ENCODE measurements at regions not wholly inside any gene's neighbourhood (a gene's known extent, or its start where the extent isn't known, plus 50 kb on each side); places are given as distances from the start of the nearest gene placed in this dataset.
"Not testable (repeated sequence)": the region's sequence is repeated elsewhere in the genome, so short reads cannot be mapped to it uniquely, and the experiment has no call there.

- 93 to 100% methylated on average over 2 to 6 of the region's 7 CpGs for WGBS, 2 donors
- H3K27ac ChIP-seq; DNase-seq; H3K9me3 ChIP-seq; H3K4me3 ChIP-seq; H3K4me1 ChIP-seq; intact Hi-C loops (cut with DNase I; ENCODE audit: low total_unique reads); H3K27me3 ChIP-seq; H3K36me3 ChIP-seq (ENCODE audit: low read depth, missing control alignments): not testable (repeated sequence)
Observed at GRCh38 chr12:9310645-9311044, 102.5 kb upstream of the PZP start.

- H3K9me3 ChIP-seq; H3K4me3 ChIP-seq; DNase-seq; H3K36me3 ChIP-seq (ENCODE audit: low read depth, missing control alignments); H3K27me3 ChIP-seq; H3K4me1 ChIP-seq; H3K27ac ChIP-seq; intact Hi-C loops (cut with DNase I; ENCODE audit: low total_unique reads): not testable (repeated sequence)
- WGBS, 2 donors: 72 to 92% methylated on average over 8 to 11 of the region's 12 CpGs
Observed at GRCh38 chr12:9309749-9310148, 101.6 kb upstream of the PZP start.

DNA sequence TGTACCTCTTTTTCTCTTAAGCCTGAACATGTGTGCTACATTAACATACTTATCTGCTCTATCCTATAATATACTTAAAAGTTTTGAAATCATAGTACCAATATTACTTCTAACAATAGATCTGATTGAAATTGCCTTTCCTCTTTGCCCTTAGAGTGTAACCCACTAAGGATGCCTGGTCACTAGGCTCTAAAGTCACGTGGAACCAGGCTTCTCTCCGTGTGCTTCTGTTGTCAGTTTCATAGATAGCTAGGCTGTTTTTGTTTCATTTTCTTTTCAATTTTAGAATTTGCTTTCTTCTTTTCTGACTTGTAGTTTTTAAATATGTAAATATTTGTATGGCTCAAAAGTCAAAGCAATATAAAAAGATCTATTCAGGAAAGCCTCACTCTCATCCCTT is 100.5 kb upstream of the PZP start:
- 100% methylated on average over 2 of the region's 2 CpGs; no CpG with 5 or more reads in 1 of the 2 donors for WGBS, 2 donors
- H3K9me3 ChIP-seq; DNase-seq; H3K36me3 ChIP-seq (ENCODE audit: low read depth, missing control alignments); H3K27ac ChIP-seq; H3K27me3 ChIP-seq; H3K4me1 ChIP-seq; H3K4me3 ChIP-seq; intact Hi-C loops (cut with DNase I; ENCODE audit: low total_unique reads): not testable (repeated sequence)

DNA sequence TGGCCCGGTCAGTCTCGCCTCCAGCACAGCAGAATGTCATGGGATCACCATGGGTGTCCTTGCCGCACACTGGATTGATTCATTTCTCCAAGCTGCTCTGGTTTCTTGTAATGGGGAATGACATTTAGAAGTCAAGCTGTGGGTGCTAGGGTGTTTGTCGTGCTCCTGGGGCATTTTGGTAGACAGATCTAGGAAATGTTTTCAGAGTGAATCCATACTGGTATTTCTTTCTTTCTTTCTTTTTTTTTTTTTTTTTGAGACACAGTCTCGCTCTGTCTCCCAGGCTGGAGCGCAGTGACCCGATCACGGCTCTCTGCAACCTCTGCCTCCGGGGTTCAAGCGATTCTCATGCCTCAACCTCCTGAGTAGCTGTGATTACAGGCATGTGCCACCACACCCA is 100.0 kb upstream of the PZP start:
- intact Hi-C loops (cut with DNase I; ENCODE audit: low total_unique reads); H3K27ac ChIP-seq; H3K9me3 ChIP-seq; H3K4me3 ChIP-seq; H3K36me3 ChIP-seq (ENCODE audit: low read depth, missing control alignments); H3K27me3 ChIP-seq; DNase-seq; H3K4me1 ChIP-seq: not testable (repeated sequence)
- WGBS, 2 donors: 94 to 97% methylated on average over 8 to 9 of the region's 10 CpGs

DNA sequence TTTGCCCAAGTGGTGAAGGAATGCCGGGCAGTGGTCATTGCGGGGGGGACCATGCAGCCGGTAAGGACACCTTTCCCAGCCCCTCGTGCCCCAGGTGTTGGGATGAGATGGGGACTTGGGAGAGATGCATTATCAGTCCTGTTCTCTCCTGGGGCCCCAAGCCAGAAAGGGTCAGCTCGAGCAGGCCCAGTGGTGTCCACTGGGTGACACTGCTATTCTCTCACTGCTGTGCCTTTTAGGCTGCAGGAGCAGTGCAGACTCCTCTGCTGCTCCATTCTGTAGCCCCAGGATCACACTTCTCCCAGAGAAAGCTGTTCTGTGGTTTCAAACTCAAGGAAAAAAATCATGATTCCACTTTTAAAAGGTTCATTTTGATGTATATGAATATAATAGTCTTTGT is 99.1 kb upstream of the PZP start:
- WGBS, 2 donors: 93% methylated on average over 5 of the region's 5 CpGs; no CpG with 5 or more reads in 1 of the 2 donors
- H3K27me3 ChIP-seq; H3K36me3 ChIP-seq (ENCODE audit: low read depth, missing control alignments); intact Hi-C loops (cut with DNase I; ENCODE audit: low total_unique reads); H3K4me1 ChIP-seq; H3K4me3 ChIP-seq; DNase-seq; H3K9me3 ChIP-seq; H3K27ac ChIP-seq: not testable (repeated sequence)

GRCh38 chr12:9306004-9306403 is 97.8 kb upstream of the PZP start:
- H3K36me3 ChIP-seq (ENCODE audit: low read depth, missing control alignments); H3K4me3 ChIP-seq; H3K27me3 ChIP-seq; intact Hi-C loops (cut with DNase I; ENCODE audit: low total_unique reads); H3K27ac ChIP-seq; H3K9me3 ChIP-seq; DNase-seq; H3K4me1 ChIP-seq: not testable (repeated sequence)
- WGBS, 2 donors: 95% methylated on average over 7 of the region's 12 CpGs; no CpG with 5 or more reads in 1 of the 2 donors

DNA sequence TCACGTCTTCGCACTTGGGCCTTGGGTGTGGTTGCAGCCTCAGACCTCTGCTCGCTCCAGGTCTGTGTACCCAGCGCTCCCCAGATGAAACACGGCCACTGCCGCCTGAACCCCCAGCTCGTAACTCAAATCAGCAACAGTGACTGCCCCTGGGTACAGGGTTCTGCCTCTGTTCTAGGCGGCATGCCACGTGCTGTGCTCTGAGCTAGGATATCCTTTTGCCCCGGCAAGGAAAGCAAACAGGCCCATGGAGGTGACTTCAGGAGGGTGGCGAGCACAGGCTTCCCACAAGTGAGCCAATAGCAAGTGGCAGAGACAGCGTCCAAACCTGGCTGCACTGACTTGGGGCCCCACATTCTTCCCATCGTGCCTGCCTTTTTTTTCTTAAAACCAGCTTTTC is 96.3 kb upstream of the PZP start:
- H3K4me1 ChIP-seq; DNase-seq; H3K9me3 ChIP-seq; H3K27ac ChIP-seq; H3K36me3 ChIP-seq (ENCODE audit: low read depth, missing control alignments); H3K4me3 ChIP-seq; intact Hi-C loops (cut with DNase I; ENCODE audit: low total_unique reads); H3K27me3 ChIP-seq: not testable (repeated sequence)
- WGBS, 2 donors: 92 to 100% methylated on average over 5 to 13 of the region's 13 CpGs

DNA sequence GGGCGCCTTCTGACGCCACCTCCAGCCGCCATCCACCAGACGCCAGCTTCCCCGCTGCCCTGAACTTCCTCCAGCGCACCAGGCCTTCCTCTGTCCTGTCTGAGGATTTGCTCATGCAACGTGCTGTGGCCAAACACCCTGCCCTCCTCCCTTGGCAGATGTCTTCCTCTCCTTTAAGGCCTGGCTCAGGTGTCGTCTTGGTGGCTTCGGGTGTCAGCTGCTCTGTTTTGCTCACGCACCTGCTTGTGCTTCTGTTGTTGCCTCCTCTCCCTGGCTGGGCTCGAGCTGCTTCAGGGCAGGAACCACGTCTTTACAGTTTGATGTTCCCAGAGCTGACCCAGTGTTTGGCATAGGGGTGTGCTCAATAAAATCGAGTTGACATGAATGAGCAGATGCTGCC is 87.7 kb upstream of the PZP start:
- H3K9me3 ChIP-seq; intact Hi-C loops (cut with DNase I; ENCODE audit: low total_unique reads); H3K4me3 ChIP-seq; H3K36me3 ChIP-seq (ENCODE audit: low read depth, missing control alignments); H3K4me1 ChIP-seq; DNase-seq; H3K27ac ChIP-seq; H3K27me3 ChIP-seq: not testable (repeated sequence)
- WGBS, 2 donors: 83 to 86% methylated on average over 1 of the region's 13 CpGs

GRCh38 chr12:9294072-9294620 is 86.0 kb upstream of the PZP start:
- H3K36me3 ChIP-seq (ENCODE audit: low read depth, missing control alignments); H3K9me3 ChIP-seq; H3K4me3 ChIP-seq; DNase-seq; H3K27ac ChIP-seq; H3K4me1 ChIP-seq; intact Hi-C loops (cut with DNase I; ENCODE audit: low total_unique reads); H3K27me3 ChIP-seq: not testable (repeated sequence)
- 70 to 80% methylated on average over 1 to 11 of the region's 16 CpGs for WGBS, 2 donors

DNA sequence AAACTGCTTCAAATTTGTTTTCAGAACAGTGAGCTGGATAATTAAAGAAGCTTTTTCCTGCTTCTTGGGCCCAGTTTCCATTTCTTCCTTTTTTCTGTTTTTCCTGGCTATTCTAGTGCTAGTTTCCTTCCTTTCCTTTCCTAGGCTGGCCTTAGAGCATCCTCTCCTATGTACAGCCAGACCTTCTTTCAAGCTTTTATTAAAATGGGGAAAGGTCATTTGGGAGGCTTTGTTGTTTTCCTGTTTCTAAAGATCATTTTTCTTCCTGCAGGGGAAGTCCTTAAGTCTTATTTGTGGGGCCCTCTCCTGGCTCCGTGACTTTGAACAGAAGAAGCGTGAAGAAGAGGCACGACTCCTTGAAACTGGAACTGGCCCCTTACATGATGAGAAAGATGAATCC is 85.2 kb upstream of the PZP start:
- intact Hi-C loops (cut with DNase I; ENCODE audit: low total_unique reads); H3K27me3 ChIP-seq; H3K36me3 ChIP-seq (ENCODE audit: low read depth, missing control alignments); H3K27ac ChIP-seq; H3K4me3 ChIP-seq; H3K9me3 ChIP-seq; H3K4me1 ChIP-seq; DNase-seq: not testable (repeated sequence)
- no CpG with 5 or more reads among the region's 3 CpGs for WGBS, 2 donors

- H3K27me3 ChIP-seq; intact Hi-C loops (cut with DNase I; ENCODE audit: low total_unique reads); H3K27ac ChIP-seq; H3K36me3 ChIP-seq (ENCODE audit: low read depth, missing control alignments); H3K9me3 ChIP-seq; H3K4me1 ChIP-seq; H3K4me3 ChIP-seq; DNase-seq: not testable (repeated sequence)
- WGBS, 2 donors: 50% methylated on average over 1 of the region's 5 CpGs; no CpG with 5 or more reads in 1 of the 2 donors
Observed at GRCh38 chr12:9289984-9290383, 81.8 kb upstream of the PZP start.

DNA sequence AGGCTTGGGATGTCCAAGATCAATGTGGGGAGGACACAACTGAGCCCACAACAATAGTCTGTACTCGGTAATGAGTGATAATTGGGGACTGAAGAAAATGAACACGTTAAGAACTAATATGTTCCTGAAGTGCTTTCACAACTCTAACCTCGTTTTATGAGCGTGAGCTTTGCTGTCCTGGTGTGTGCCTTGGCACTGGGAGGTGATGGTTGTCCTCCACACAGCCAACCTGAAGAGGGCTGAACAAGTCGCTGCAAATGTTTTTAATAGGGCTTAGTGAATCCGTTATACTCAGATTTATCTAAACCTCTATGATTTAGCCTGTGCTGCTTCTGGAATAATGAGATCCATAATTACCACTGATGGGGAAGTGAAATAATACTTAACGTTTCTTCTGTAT is 76.5 kb upstream of the PZP start:
- DNase-seq; H3K27ac ChIP-seq; H3K4me1 ChIP-seq; H3K4me3 ChIP-seq; H3K9me3 ChIP-seq; H3K27me3 ChIP-seq; intact Hi-C loops (cut with DNase I; ENCODE audit: low total_unique reads); H3K36me3 ChIP-seq (ENCODE audit: low read depth, missing control alignments): not testable (repeated sequence)
- WGBS, 2 donors: 12 to 41% methylated on average over 3 to 5 of the region's 7 CpGs

DNA sequence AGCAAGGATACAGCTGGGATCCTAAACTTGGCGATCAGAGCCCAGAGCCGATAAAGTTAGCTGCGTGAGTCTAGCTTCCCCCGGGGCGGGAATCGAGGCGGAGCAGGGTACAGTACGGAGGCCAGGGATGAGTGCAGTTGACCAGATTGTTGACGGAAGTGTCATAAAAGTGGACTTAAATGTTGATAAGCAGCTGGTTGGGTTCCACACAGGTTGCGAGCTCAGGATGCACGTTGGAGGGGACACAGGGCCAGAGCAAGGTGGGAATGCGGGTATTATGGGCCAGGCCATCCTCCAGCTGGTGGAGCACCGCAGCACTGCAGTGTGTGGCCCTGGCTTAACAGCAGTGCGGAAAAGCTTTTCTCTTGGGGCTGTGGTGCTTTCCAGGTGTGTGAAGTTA is 76.0 kb upstream of the PZP start:
- intact Hi-C loops (cut with DNase I; ENCODE audit: low total_unique reads); DNase-seq; H3K9me3 ChIP-seq; H3K27me3 ChIP-seq; H3K4me3 ChIP-seq; H3K36me3 ChIP-seq (ENCODE audit: low read depth, missing control alignments); H3K27ac ChIP-seq; H3K4me1 ChIP-seq: not testable (repeated sequence)
- WGBS, 2 donors: 0 to 11% methylated on average over 3 to 6 of the region's 14 CpGs

Measured in testis (tissue), 2 donors.